Thoracic aorta (tissue), 2 donors: ENCODE measurements at regions not wholly inside any gene's neighbourhood (a gene's known extent, or its start where the extent isn't known, plus 50 kb on each side); places are given as distances from the start of the nearest gene placed in this dataset.

Experiments
- ATAC-seq: fragments of 150-250 bp; one replicate; pipeline ENCODE4 v1.8.0; 2017; ENCODE audit warnings: low read depth; ENCODE audit not compliant: insufficient number of reproducible peaks, low FRiP score
- DNase-seq: peaks from one replicate; pipeline ENCODE4 v3.0.0-alpha.2; 2020; ENCODE audit warnings: low spot score
- H3K27ac ChIP-seq, 2 donors: fragments of 200-600 bp; sonication (generic); 1 replicate in 1 of 2; 2 replicates in 1 of 2; pipeline ENCODE4 v1.5.1; 2016; ENCODE audit warnings: mild to moderate bottlenecking in 2 of 2, moderate library complexity in 2 of 2
- H3K27me3 ChIP-seq: fragments of 200-600 bp; sonication (generic); replicated peaks from 2 replicates; pipeline ENCODE4 v1.6.0; 2016; ENCODE audit warnings: mild to moderate bottlenecking; ENCODE audit not compliant: insufficient read depth
- H3K36me3 ChIP-seq: fragments of 200-600 bp; sonication (generic); one replicate; pipeline ENCODE4 v1.5.1; 2016
- H3K4me1 ChIP-seq, 2 donors: fragments of 200-600 bp; sonication (generic); 1 replicate in 1 of 2; 2 replicates in 1 of 2; pipeline versions ENCODE4 v1.5.1 to v1.6.0; 2016; ENCODE audit warnings: low read depth in 2 of 2, mild to moderate bottlenecking in 1 of 2; ENCODE audit not compliant: control insufficient read depth in 1 of 2
- H3K4me3 ChIP-seq: fragments of 200-600 bp; sonication (generic); 2 replicates; pipeline ENCODE4 v1.5.1; 2016; ENCODE audit warnings: mild to moderate bottlenecking
- H3K9me3 ChIP-seq: fragments of 200-600 bp; sonication (generic); 2 replicates; pipeline ENCODE4 v1.5.1; 2016
- CTCF ChIP-seq: fragments of 200-600 bp; sonication (generic); IDR thresholded peaks from one replicate; pipeline ENCODE4 v1.5.1; 2019; ENCODE audit warnings: antibody characterized with exemption

- H3K4me1 ChIP-seq, result no peaks in the 10 kb centered on the region
- no peak for TF ChIP-seq CTCF
- H3K27me3 ChIP-seq, result no peaks in the 10 kb centered on the region
- H3K9me3 ChIP-seq, result no peaks in the 10 kb centered on the region
- ATAC-seq (no peak), DNase-seq (no peak)
- H3K27ac ChIP-seq, result no peak overlapping the region
- H3K4me3 ChIP-seq, result no peak overlapping the region
- no peaks in the 10 kb centered on the region for H3K36me3 ChIP-seq
These were observed 284.6 kb upstream of the ZC3H12C start for GRCh38 chr11:109808569-109808968.

- H3K9me3 ChIP-seq, result no peaks in the 10 kb centered on the region
- H3K27ac ChIP-seq, result no peak overlapping the region
- H3K27me3 ChIP-seq, result no peaks in the 10 kb centered on the region
- ATAC-seq (no peak), DNase-seq (no peak)
- H3K4me3 ChIP-seq, result no peak overlapping the region
- H3K4me1 ChIP-seq, result no peaks in the 10 kb centered on the region
- H3K36me3 ChIP-seq, result no peaks in the 10 kb centered on the region
- no peak for TF ChIP-seq CTCF
These were observed 278.4 kb upstream of the ZC3H12C start for GRCh38 chr11:109814824-109815223.

- Histone ChIP-seq H3K4me1 (no peaks in the 10 kb centered on the region), H3K27ac (no peak overlapping the region), H3K36me3 (no peaks in the 10 kb centered on the region), H3K9me3 (no peaks in the 10 kb centered on the region), H3K27me3 (no peaks in the 10 kb centered on the region), H3K4me3 (no peak overlapping the region)
- no peak for ATAC-seq
- no peak for TF ChIP-seq CTCF
- no peak for DNase-seq
These were observed 277.6 kb upstream of the ZC3H12C start for GRCh38 chr11:109815500-109816150.

- no peaks in the 10 kb centered on the region for H3K36me3 ChIP-seq
These were observed 274.9 kb upstream of the ZC3H12C start for GRCh38 chr11:109818290-109818689.

GRCh38 chr11:109819410-109819809 is 273.8 kb upstream of the ZC3H12C start:
- Histone ChIP-seq H3K4me1 (no peaks in the 10 kb centered on the region), H3K27me3 (no peaks in the 10 kb centered on the region), H3K27ac (no peak overlapping the region), H3K4me3 (no peak overlapping the region), H3K36me3 (no peaks in the 10 kb centered on the region), H3K9me3 (no peaks in the 10 kb centered on the region)
- ATAC-seq (no peak), DNase-seq (no peak)
- no peak for TF ChIP-seq CTCF

More at GRCh38 chr11:109818290-109818689, 274.9 kb upstream of the ZC3H12C start:
- Histone ChIP-seq H3K27me3 (no peaks in the 10 kb centered on the region), H3K4me1 (no peaks in the 10 kb centered on the region), H3K9me3 (no peaks in the 10 kb centered on the region), H3K4me3 (no peak overlapping the region), H3K27ac (no peak overlapping the region)
- ATAC-seq (no peak), DNase-seq (no peak)
- no peak for TF ChIP-seq CTCF
